Bronchial epithelial cell (primary cell): ENCODE measurements at regions not wholly inside any gene's neighbourhood (a gene's known extent, or its start where the extent isn't known, plus 50 kb on each side); places are given as distances from the start of the nearest gene placed in this dataset.
"Not testable (repeated sequence)": the region's sequence is repeated elsewhere in the genome, so short reads cannot be mapped to it uniquely, and the experiment has no call there.

Experiments
- DNase-seq: peaks from one replicate; pipeline ENCODE4 v3.0.0-alpha.2; 2010; ENCODE audit warnings: low read depth
- FAIRE-seq: peaks from 2 replicates; lab custom pipeline; 2011; peaks lifted over from hg19 to GRCh38; lab: Jason Lieb, UNC
- H3K27me3 ChIP-seq: 2 replicates; pipeline ENCODE4 v1.5.1; 2011; ENCODE audit warnings: low read length; ENCODE audit not compliant: control insufficient read depth, insufficient read depth
- H3K36me3 ChIP-seq: 2 replicates; pipeline ENCODE4 v1.5.1; 2011; ENCODE audit warnings: low read length; ENCODE audit not compliant: control insufficient read depth, insufficient read depth
- H3K4me3 ChIP-seq: 2 replicates; pipeline ENCODE4 v1.5.1; 2011; ENCODE audit warnings: mild to moderate bottlenecking, low read depth, low read length, control low read depth
- CTCF ChIP-seq: IDR thresholded peaks from 2 replicates; pipeline ENCODE4 v1.5.1; 2011; ENCODE audit warnings: mild to moderate bottlenecking, moderate library complexity, low read length, control low read depth, inconsistent platforms; ENCODE audit not compliant: insufficient read depth, severe bottlenecking

GRCh38 chr7:12002428-12002827 lies 170.4 kb upstream of the THSD7A start:
- Histone ChIP-seq H3K4me3 (no peak overlapping the region), H3K36me3 (no peaks in the 10 kb centered on the region), H3K27me3 (no peaks in the 10 kb centered on the region)
- TF ChIP-seq CTCF = no peak
- no peak for FAIRE-seq
- DNase-seq = no peak

- Histone ChIP-seq H3K27me3 (no peaks in the 10 kb centered on the region), H3K4me3 (no peak overlapping the region), H3K36me3 (no peaks in the 10 kb centered on the region)
- FAIRE-seq = no peak
- DNase-seq = no peak
- TF ChIP-seq CTCF = no peak
Measured at GRCh38 chr7:12004581-12004980, 172.6 kb upstream of the THSD7A start.

- no peak for TF ChIP-seq CTCF
- Histone ChIP-seq H3K36me3 (no peaks in the 10 kb centered on the region), H3K27me3 (no peaks in the 10 kb centered on the region), H3K4me3 (no peak overlapping the region)
- no peak for DNase-seq
- FAIRE-seq = no peak
Measured at GRCh38 chr7:12007576-12007975, 175.6 kb upstream of the THSD7A start.

GRCh38 chr7:12013983-12014382 lies 182.0 kb upstream of the THSD7A start:
- H3K4me3 ChIP-seq = no peak overlapping the region
- DNase-seq (peak; percentile 95), FAIRE-seq (no peak)
- TF ChIP-seq CTCF = no peak
- H3K36me3 ChIP-seq = no peaks in the 10 kb centered on the region
- no peaks in the 10 kb centered on the region for H3K27me3 ChIP-seq

- H3K27me3 ChIP-seq = no peaks in the 10 kb centered on the region
- FAIRE-seq (no peak), DNase-seq (no peak)
- TF ChIP-seq CTCF = no peak
- H3K4me3 ChIP-seq = no peak overlapping the region
- no peaks in the 10 kb centered on the region for H3K36me3 ChIP-seq
Measured at GRCh38 chr7:12016439-12016838, 184.4 kb upstream of the THSD7A start.

GRCh38 chr7:12017046-12017445 lies 185.0 kb upstream of the THSD7A start:
- FAIRE-seq = no peak

GRCh38 chr7:12022011-12022410 lies 189.1 kb upstream of the TMEM106B start:
- H3K27me3 ChIP-seq, FAIRE-seq, H3K36me3 ChIP-seq, H3K4me3 ChIP-seq, DNase-seq: not testable (repeated sequence)

More at GRCh38 chr7:12017046-12017445, 185.0 kb upstream of the THSD7A start:
- Histone ChIP-seq H3K4me3 (no peak overlapping the region), H3K27me3 (no peaks in the 10 kb centered on the region), H3K36me3 (no peaks in the 10 kb centered on the region)
- no peak for DNase-seq
- no peak for TF ChIP-seq CTCF
